Calu3 (cell line): ENCODE measurements at regions not wholly inside any gene's neighbourhood (a gene's known extent, or its start where the extent isn't known, plus 50 kb on each side); places are given as distances from the start of the nearest gene placed in this dataset.

ENCODE experiments used
- BruUV-seq: library from RNA; stranded (reverse); fragments of 400-500 nt; replicated peaks from 2 replicates; lab custom pipeline; 2021; lab: Mats Ljungman, UMichigan
- CTCF ChIA-PET: fragments of 300-600 bp; sonication (Branson Sonifier 250); formaldehyde crosslinking; loops from one replicate; lab custom pipeline; 2022; ENCODE audit warnings: antibody characterized with exemption; lab: Charles Lee
- DNase-seq: peaks from one replicate; pipeline ENCODE4 v3.0.0; 2022
- H3K27ac Mint-ChIP-seq: one replicate; pipeline ENCODE4 v1.8.0; 2022; ENCODE audit warnings: mixed read lengths; ENCODE audit not compliant: unreplicated experiment
- H3K27me3 Mint-ChIP-seq: one replicate; pipeline ENCODE4 v1.8.0; 2022; ENCODE audit warnings: mixed read lengths; ENCODE audit not compliant: unreplicated experiment
- H3K36me3 Mint-ChIP-seq: one replicate; pipeline ENCODE4 v1.8.0; 2022; ENCODE audit warnings: mild to moderate bottlenecking, moderate library complexity, mixed read lengths; ENCODE audit not compliant: insufficient read depth, unreplicated experiment
- H3K4me1 Mint-ChIP-seq: one replicate; pipeline ENCODE4 v1.8.0; 2022; ENCODE audit warnings: mild to moderate bottlenecking, low read depth, mixed read lengths; ENCODE audit not compliant: unreplicated experiment
- H3K4me3 Mint-ChIP-seq: one replicate; pipeline ENCODE4 v1.8.0; 2022; ENCODE audit warnings: mild to moderate bottlenecking, low read depth, moderate library complexity, mixed read lengths; ENCODE audit not compliant: unreplicated experiment
- H3K9me3 Mint-ChIP-seq: one replicate; pipeline ENCODE4 v1.8.0; 2022; ENCODE audit warnings: low read depth, mixed read lengths; ENCODE audit not compliant: unreplicated experiment
- intact Hi-C: fragments of 100-400 bp; cut with micrococcal nuclease; formaldehyde crosslinking; loops from one replicate; pipeline ENCODE4 v1.10.0; 2022; ENCODE audit not compliant: unreplicated experiment
- TF ChIP-seq, protein P1 (sequence below): fragments of 200-600 bp; IDR thresholded peaks from one replicate; pipeline ENCODE4 v1.8.0; 2022; ENCODE audit warnings: antibody characterized with exemption; ENCODE audit not compliant: unreplicated experiment

DNA sequence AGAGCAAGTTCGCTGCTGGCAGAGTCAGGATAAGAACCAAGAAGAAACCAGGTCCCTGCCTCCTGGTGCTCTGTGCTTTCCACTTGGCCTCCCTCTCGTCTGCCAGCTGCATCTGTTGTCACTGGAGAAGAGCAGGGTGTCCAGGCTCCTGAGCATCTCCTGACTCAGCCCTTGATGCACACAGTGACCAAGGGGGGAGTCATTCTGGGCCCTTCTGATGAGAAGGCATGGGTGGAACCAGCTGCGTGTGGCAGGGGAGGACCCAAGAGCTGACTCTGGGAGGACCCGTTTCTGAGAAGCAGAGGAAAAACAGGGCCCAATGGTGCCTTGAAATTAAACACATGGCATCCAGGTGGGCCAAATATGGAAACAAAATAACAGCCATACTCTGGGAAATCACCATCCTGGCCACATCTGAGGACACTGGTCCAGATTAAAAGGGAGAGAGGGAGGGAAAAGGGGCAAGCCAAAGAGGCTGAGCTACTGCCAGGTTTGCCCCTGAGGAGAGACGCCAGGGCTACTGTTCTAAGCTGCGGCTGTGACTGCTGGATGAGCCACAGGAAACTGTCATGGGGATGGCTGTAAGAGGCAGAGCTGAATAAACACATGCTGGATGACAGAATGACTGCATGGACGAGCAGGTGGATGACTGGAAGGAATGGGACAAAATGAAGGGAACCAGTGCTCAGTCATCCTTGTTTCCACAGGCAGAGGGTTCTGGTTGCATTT, 58.1 kb upstream of the CA12 start:
- TF ChIP-seq, protein P1, sequence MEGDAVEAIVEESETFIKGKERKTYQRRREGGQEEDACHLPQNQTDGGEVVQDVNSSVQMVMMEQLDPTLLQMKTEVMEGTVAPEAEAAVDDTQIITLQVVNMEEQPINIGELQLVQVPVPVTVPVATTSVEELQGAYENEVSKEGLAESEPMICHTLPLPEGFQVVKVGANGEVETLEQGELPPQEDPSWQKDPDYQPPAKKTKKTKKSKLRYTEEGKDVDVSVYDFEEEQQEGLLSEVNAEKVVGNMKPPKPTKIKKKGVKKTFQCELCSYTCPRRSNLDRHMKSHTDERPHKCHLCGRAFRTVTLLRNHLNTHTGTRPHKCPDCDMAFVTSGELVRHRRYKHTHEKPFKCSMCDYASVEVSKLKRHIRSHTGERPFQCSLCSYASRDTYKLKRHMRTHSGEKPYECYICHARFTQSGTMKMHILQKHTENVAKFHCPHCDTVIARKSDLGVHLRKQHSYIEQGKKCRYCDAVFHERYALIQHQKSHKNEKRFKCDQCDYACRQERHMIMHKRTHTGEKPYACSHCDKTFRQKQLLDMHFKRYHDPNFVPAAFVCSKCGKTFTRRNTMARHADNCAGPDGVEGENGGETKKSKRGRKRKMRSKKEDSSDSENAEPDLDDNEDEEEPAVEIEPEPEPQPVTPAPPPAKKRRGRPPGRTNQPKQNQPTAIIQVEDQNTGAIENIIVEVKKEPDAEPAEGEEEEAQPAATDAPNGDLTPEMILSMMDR: no peak
- Mint-ChIP-seq H3K4me3 (no peak overlapping the region), H3K9me3 (no peaks in the 10 kb centered on the region), H3K27me3 (peaks cover 13% of the 10 kb centered on the region), H3K36me3 (peaks cover 6% of the 10 kb centered on the region), H3K4me1 (peaks cover 14% of the 10 kb centered on the region), H3K27ac (no peak overlapping the region)
- intact Hi-C loops: no loop called here
- BruUV-seq: no TSS peak
- CTCF ChIA-PET: no interaction called here
- DNase-seq: no peak

DNA sequence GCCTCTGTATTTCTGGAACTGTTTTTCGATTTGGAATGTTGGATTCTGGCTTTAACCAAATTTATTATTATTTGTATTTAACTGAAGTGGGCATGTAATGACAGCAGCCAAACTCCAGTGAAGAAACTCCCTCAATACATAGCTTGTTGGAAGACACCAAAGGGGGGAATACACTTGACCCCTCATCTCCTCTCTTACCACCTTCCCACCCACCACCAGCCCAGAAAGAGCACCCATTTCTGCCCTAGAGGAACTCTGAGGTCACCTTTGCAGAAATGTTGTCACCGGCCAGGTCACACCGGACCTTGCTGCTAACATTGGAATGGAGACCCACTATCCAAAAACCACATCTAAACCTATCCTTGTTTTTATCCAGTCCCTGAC, 58.6 kb upstream of the CA12 start:
- no peak for DNase-seq
- TF ChIP-seq, protein P1: no peak
- BruUV-seq: no TSS peak
- CTCF ChIA-PET: no interaction called here
- Mint-ChIP-seq H3K9me3 (no peaks in the 10 kb centered on the region), H3K36me3 (peaks cover 6% of the 10 kb centered on the region), H3K27me3 (peaks cover 13% of the 10 kb centered on the region), H3K4me3 (no peak overlapping the region), H3K27ac (no peak overlapping the region), H3K4me1 (peaks cover 14% of the 10 kb centered on the region)
- intact Hi-C loops: no loop called here

DNA sequence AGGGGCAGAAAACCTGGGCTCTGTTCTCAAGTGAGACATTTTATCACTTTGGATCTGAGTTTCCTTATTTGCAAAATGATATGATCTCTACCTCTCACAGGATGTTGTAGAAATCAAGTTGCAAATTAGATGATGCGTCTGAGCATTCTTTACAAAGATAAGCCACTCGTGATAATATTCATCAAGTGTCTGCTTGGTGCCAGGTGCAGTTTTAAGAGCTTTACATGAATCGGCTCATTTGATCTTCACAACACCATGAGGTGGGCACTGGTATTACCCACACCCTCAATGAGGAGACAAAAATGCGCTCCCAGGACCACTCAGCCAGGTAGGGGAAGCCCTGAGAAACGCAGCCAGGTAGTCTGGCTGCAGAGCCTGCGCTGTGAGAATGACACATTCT, 59.1 kb upstream of the CA12 start:
- peaks cover 13% of the 10 kb centered on the region for H3K27me3 Mint-ChIP-seq
- CTCF ChIA-PET: no interaction called here
- intact Hi-C loops: no loop called here

DNA sequence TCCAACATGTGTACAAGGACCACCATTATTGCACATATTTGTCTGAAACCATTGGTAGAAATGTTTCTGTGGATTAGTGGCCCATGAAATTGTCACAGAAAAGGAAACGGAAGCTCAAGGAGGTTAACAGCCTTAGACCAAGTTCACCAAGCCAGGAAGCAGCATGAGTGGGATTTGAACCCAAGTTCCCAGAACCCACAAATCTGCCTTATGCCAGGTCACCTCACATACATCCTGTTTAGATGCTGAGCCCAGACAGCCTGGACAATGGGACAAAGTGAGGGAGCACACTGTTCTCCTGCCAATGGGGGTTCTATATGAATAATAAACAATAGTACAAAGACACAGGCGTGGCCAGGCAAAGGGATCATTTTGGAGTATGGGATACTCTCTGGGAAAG, 59.6 kb upstream of the CA12 start:
- no TSS peak for BruUV-seq
- TF ChIP-seq, protein P1: no peak
- CTCF ChIA-PET: no interaction called here
- Mint-ChIP-seq H3K9me3 (no peaks in the 10 kb centered on the region), H3K4me1 (peaks cover 11% of the 10 kb centered on the region), H3K36me3 (peaks cover 6% of the 10 kb centered on the region), H3K4me3 (no peak overlapping the region), H3K27me3 (peaks cover 13% of the 10 kb centered on the region), H3K27ac (no peak overlapping the region)
- DNase-seq: no peak
- intact Hi-C loops: no loop called here

More for the DNA sequence above, 59.1 kb upstream of the CA12 start:
- Mint-ChIP-seq H3K4me1 (peaks cover 14% of the 10 kb centered on the region), H3K27ac (no peak overlapping the region), H3K9me3 (no peaks in the 10 kb centered on the region), H3K4me3 (no peak overlapping the region), H3K36me3 (peaks cover 6% of the 10 kb centered on the region)
- DNase-seq: no peak
- TF ChIP-seq, protein P1: no peak
- no TSS peak for BruUV-seq
